K562 (cell line): ENCODE measurements at regions not wholly inside any gene's neighbourhood (a gene's known extent, or its start where the extent isn't known, plus 50 kb on each side); places are given as distances from the start of the nearest gene placed in this dataset.

Experiments used
- ASH1L ChIP-seq: fragments of 450-650 bp; IDR thresholded peaks from 2 replicates; pipeline ENCODE4 v1.6.1; 2018; ENCODE audit warnings: borderline replicate concordance, mild to moderate bottlenecking, low read depth; ENCODE audit not compliant: partially characterized antibody
- CEBPG ChIP-seq, 3 experiments: fragments of 200-800 bp in 1 of 3; sonication (Bioruptor generic) in 1 of 3; sonication (generic) in 1 of 3; formaldehyde crosslinking in 1 of 3; IDR thresholded peaks in 2 of 3; conservative IDR thresholded peaks in 1 of 3; 2 replicates each; pipeline versions ENCODE4 v1.6.1 to v1.8.0; 2016 to 2022; ENCODE audit warnings: missing compliant biosample characterization in 2 of 3, missing genetic modification characterization in 2 of 3, mild to moderate bottlenecking in 1 of 3, missing genetic modification reagents in 1 of 3
- CREB1 ChIP-seq, 2 experiments: sonication (generic) in 1 of 2; formaldehyde crosslinking in 1 of 2; IDR thresholded peaks; 2 replicates each; pipeline versions ENCODE4 v1.6.1 to v1.8.0; 2012 to 2022; ENCODE audit warnings: inconsistent platforms in 1 of 2, mild to moderate bottlenecking in 1 of 2, missing genetic modification reagents in 1 of 2, moderate library complexity in 1 of 2
- CSDE1 ChIP-seq, 2 experiments: fragments of 450-650 bp; IDR thresholded peaks; 2 replicates each; pipeline ENCODE4 v1.6.1; 2016; ENCODE audit warnings: mild to moderate bottlenecking in 1 of 2
- CTCFL ChIP-seq: IDR thresholded peaks from 2 replicates; pipeline ENCODE4 v1.6.1; 2011; ENCODE audit warnings: borderline replicate concordance, low read depth, mild to moderate bottlenecking, moderate library complexity, low read length; ENCODE audit not compliant: insufficient read depth, poor library complexity, severe bottlenecking
- FOSL1 ChIP-seq: fragments of 200-800 bp; sonication (Bioruptor generic); conservative IDR thresholded peaks from 2 replicates; pipeline ENCODE4 v1.6.1; 2016; ENCODE audit warnings: missing genetic modification characterization, missing compliant biosample characterization
- IRF2 ChIP-seq: sonication (generic); formaldehyde crosslinking; IDR thresholded peaks from 2 replicates; pipeline ENCODE4 v1.8.1; 2022; ENCODE audit warnings: mild to moderate bottlenecking, missing genetic modification reagents
- JUND ChIP-seq, 2 experiments: IDR thresholded peaks; 2 replicates in 1 of 2; 3 replicates in 1 of 2; pipeline ENCODE4 v1.6.1; 2011; ENCODE audit warnings: borderline replicate concordance in 2 of 2, low read depth in 2 of 2, low read length in 2 of 2, improper control_type of control experiment in 1 of 2, missing biosample characterization in 1 of 2, missing genetic modification characterization in 1 of 2, missing genetic modification reagents in 1 of 2
- KAT7 ChIP-seq: sonication (generic); formaldehyde crosslinking; IDR thresholded peaks from 2 replicates; pipeline ENCODE4 v1.8.0; 2022; ENCODE audit warnings: missing genetic modification reagents, mild to moderate bottlenecking, borderline replicate concordance
- NFATC3 ChIP-seq: fragments of 450-650 bp; IDR thresholded peaks from 2 replicates; pipeline ENCODE4 v1.6.1; 2017; ENCODE audit warnings: mild to moderate bottlenecking
- PHB ChIP-seq: fragments of 250-450 bp; sonication (Bioruptor Pico); IDR thresholded peaks from 2 replicates; pipeline ENCODE4 v1.5.0; 2021
- RBM15 ChIP-seq: fragments of 200-400 bp; formaldehyde crosslinking; IDR thresholded peaks from 2 replicates; pipeline ENCODE4 v1.6.1; 2018; ENCODE audit warnings: mild to moderate bottlenecking, low read length, moderate library complexity; ENCODE audit not compliant: insufficient read depth
- RFX1 ChIP-seq: fragments of 450-650 bp; IDR thresholded peaks from 2 replicates; pipeline ENCODE4 v1.6.1; 2016; ENCODE audit warnings: mild to moderate bottlenecking, moderate library complexity
- RREB1 ChIP-seq: fragments of 250-450 bp; sonication (Bioruptor Pico); IDR thresholded peaks from 2 replicates; pipeline ENCODE4 v1.4.0; 2020
- TBP ChIP-seq: optimal IDR thresholded peaks from 2 replicates; pipeline ENCODE3; 2011; ENCODE audit warnings: low read depth, low read length, improper control_type of control experiment
- ZNF518B ChIP-seq: fragments of 250-450 bp; sonication (Bioruptor Pico); IDR thresholded peaks from 2 replicates; pipeline ENCODE4 v1.5.0; 2021; ENCODE audit warnings: mild to moderate bottlenecking, moderate library complexity
- ZNF79 ChIP-seq: fragments of 250-450 bp; sonication (Bioruptor Pico); IDR thresholded peaks from 2 replicates; pipeline ENCODE4 v1.4.0; 2020; ENCODE audit warnings: low read depth, mild to moderate bottlenecking, moderate library complexity

GRCh38 chr1:14522926-14523241 lies 75.6 kb upstream of the KAZN start (continued):
- TF ChIP-seq ZNF79 (no peak), ZNF518B (CRISPR knock-in tag) (no peak), RFX1 (peak; percentile 93), RREB1 (CRISPR knock-in tag) (no peak), PHB (CRISPR knock-in tag) (no peak), FOSL1 (peak; percentile 85), JUND (IDR thresholded peaks at IDR 0.05; ENCODE audit: borderline replicate concordance, low read depth, low read length) (peak; percentile 76), JUND (tag; IDR thresholded peaks at IDR 0.05; ENCODE audit: borderline replicate concordance, low read depth, low read length) (peak; percentile 60; the same call in 1 of the 3 replicates), TBP (no peak), CREB1 (IDR thresholded peaks at IDR 0.05) (no peak), CREB1 (CRISPR knock-in tag; IDR thresholded peaks at IDR 0.05) (no peak), CEBPG (CRISPR knock-in tag; IDR thresholded peaks at IDR 0.05) (no peak), CEBPG (tag; conservative IDR thresholded peaks at IDR 0.05 in 1 of 2, IDR thresholded peaks at IDR 0.05 in 1 of 2) (no peak), IRF2 (CRISPR knock-in tag) (no peak), KAT7 (CRISPR knock-in tag) (no peak), CSDE1 (IDR thresholded peaks at IDR 0.05) (peak in 1 of 2 experiments; percentile 49; a peak in 1 of 4 replicates), CTCFL (no peak), ASH1L (no peak), RBM15 (no peak), NFATC3 (no peak)
